Neuronal stem cell (in vitro differentiated cells): ENCODE measurements at regions not wholly inside any gene's neighbourhood (a gene's known extent, or its start where the extent isn't known, plus 50 kb on each side); places are given as distances from the start of the nearest gene placed in this dataset.

Source experiments
- DNase-seq: peaks from one replicate; pipeline ENCODE4 v3.0.0-alpha.2; 2013; ENCODE audit warnings: low spot score
- H2AFZ ChIP-seq: one replicate; pipeline ENCODE4 v1.6.1; 2013; ENCODE audit warnings: mild to moderate bottlenecking, low read length, inconsistent platforms
- H2AK5ac ChIP-seq: 2 replicates; pipeline ENCODE4 v1.6.1; 2013; ENCODE audit warnings: low read depth, mild to moderate bottlenecking, inconsistent platforms, low read length, moderate library complexity, mixed read lengths
- H2BK120ac ChIP-seq: 2 replicates; pipeline ENCODE4 v1.6.1; 2013; ENCODE audit warnings: low read depth, mild to moderate bottlenecking, inconsistent platforms, low read length, moderate library complexity, mixed read lengths
- H2BK12ac ChIP-seq: one replicate; pipeline ENCODE4 v1.6.1; 2013; ENCODE audit warnings: low read length, inconsistent platforms
- H2BK15ac ChIP-seq: 2 replicates; pipeline ENCODE4 v1.6.1; 2013; ENCODE audit warnings: mild to moderate bottlenecking, low read length, inconsistent platforms, mixed read lengths
- H2BK5ac ChIP-seq: one replicate; pipeline ENCODE4 v1.6.1; 2013; ENCODE audit warnings: inconsistent platforms, mild to moderate bottlenecking, low read length, moderate library complexity
- H3K14ac ChIP-seq: one replicate; pipeline ENCODE4 v1.6.1; 2013; ENCODE audit warnings: low read length, inconsistent platforms
- H3K18ac ChIP-seq: 2 replicates; pipeline ENCODE4 v1.6.1; 2013; ENCODE audit warnings: low read length, inconsistent platforms
- H3K23ac ChIP-seq: 2 replicates; pipeline ENCODE4 v1.6.1; 2013; ENCODE audit warnings: low read depth, mild to moderate bottlenecking, mixed read lengths, low read length, inconsistent platforms; ENCODE audit not compliant: poor library complexity
- H3K27ac ChIP-seq: replicated peaks from 3 replicates; pipeline ENCODE4 v1.5.1; 2013; ENCODE audit warnings: low read length, inconsistent platforms
- H3K27me3 ChIP-seq, 3 experiments: 2 replicates each; pipeline ENCODE4 v1.6.1; 2013; ENCODE audit warnings: low read length in 3 of 3, mild to moderate bottlenecking in 2 of 3, inconsistent platforms in 1 of 3, low read depth in 1 of 3, mixed read lengths in 1 of 3, moderate library complexity in 1 of 3; ENCODE audit not compliant: control insufficient read depth in 3 of 3, insufficient read depth in 3 of 3
- H3K36me3 ChIP-seq, 2 donors: replicated peaks in 1 of 2; 2 replicates each; pipeline ENCODE4 v1.6.1; 2013; ENCODE audit warnings: low read length in 2 of 2; ENCODE audit not compliant: control insufficient read depth in 2 of 2, insufficient read depth in 2 of 2
- H3K4ac ChIP-seq: 2 replicates; pipeline ENCODE4 v1.6.1; 2013; ENCODE audit warnings: inconsistent platforms, mild to moderate bottlenecking, low read length, moderate library complexity
- H3K4me1 ChIP-seq, 2 donors: 1 replicate in 1 of 2; 2 replicates in 1 of 2; pipeline ENCODE4 v1.6.1; 2013; ENCODE audit warnings: low read length in 2 of 2, low read depth in 1 of 2; ENCODE audit not compliant: control insufficient read depth in 2 of 2, insufficient read depth in 1 of 2
- H3K4me2 ChIP-seq: one replicate; pipeline ENCODE4 v1.6.1; 2013; ENCODE audit warnings: mild to moderate bottlenecking, low read length, inconsistent platforms; ENCODE audit not compliant: insufficient read depth, poor library complexity, severe bottlenecking
- H3K4me3 ChIP-seq, 2 donors: 2 replicates each; pipeline ENCODE4 v1.5.1; 2013; ENCODE audit warnings: low read length in 2 of 2, mild to moderate bottlenecking in 2 of 2, inconsistent platforms in 1 of 2, moderate library complexity in 1 of 2
- H3K79me1 ChIP-seq: one replicate; pipeline ENCODE4 v1.6.1; 2013; ENCODE audit warnings: low read depth, mild to moderate bottlenecking, inconsistent platforms, low read length, moderate library complexity
- H3K9ac ChIP-seq: one replicate; pipeline ENCODE4 v1.6.1; 2013; ENCODE audit warnings: mild to moderate bottlenecking, low read depth, low read length, inconsistent platforms; ENCODE audit not compliant: poor library complexity
- H3K9me3 ChIP-seq, 2 donors: replicated peaks in 1 of 2; 2 replicates each; pipeline versions ENCODE3 to v1.6.1; 2013; ENCODE audit warnings: low read length in 2 of 2, mild to moderate bottlenecking in 2 of 2, inconsistent platforms in 1 of 2, low read depth in 1 of 2, mixed read lengths in 1 of 2, moderate library complexity in 1 of 2; ENCODE audit not compliant: control insufficient read depth in 2 of 2, insufficient read depth in 1 of 2
- H4K8ac ChIP-seq: one replicate; pipeline ENCODE4 v1.6.1; 2013; ENCODE audit warnings: low read depth, mild to moderate bottlenecking, inconsistent platforms, low read length, moderate library complexity
- H4K91ac ChIP-seq: one replicate; pipeline ENCODE4 v1.6.1; 2013; ENCODE audit warnings: low read length, low read depth, mild to moderate bottlenecking, inconsistent platforms; ENCODE audit not compliant: poor library complexity
- WGBS, 2 donors: extraction: QIAGEN DNeasy Blood & Tissue Kit; methylation state at CpG; one replicate each; pipeline ENCODE4 v1.1.7; 2013; ENCODE audit warnings: missing lambda C conversion rate in 2 of 2, mixed read lengths in 1 of 2; ENCODE audit not compliant: insufficient read length in 2 of 2, insufficient replicate concordance in 1 of 2; ENCODE audit errors: extremely low coverage in 2 of 2; 5-methylcytosine and 5-hydroxymethylcytosine counted together

DNA sequence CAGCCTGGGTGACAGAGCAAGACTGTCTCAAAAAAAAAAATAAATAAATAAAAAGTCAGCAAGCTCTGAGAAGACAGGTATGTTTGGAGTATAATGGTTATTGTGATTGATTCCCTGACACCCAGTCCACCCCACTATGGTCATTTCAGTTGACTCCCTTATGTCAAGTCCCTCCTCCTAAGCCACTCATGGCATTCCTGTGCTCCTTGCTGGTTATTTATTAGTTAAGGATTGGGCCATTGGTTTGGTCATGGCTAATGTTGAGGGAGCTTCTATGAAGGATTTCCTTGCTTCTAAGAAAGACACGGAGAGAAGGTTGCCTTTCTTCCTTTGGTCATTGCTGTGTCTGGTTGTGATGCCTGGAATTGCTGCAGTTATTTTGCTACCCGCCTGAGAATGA, 140.1 kb downstream of the UCHL1 start:
- H3K4ac ChIP-seq = no peak overlapping the region
- H4K91ac ChIP-seq = no peak overlapping the region
- no peak overlapping the region for H3K23ac ChIP-seq
- WGBS, 2 donors = no CpG with 5 or more reads among the region's 2 CpGs
- no peaks in the 10 kb centered on the region for H3K9me3 ChIP-seq
- H2BK15ac ChIP-seq = no peak overlapping the region
- H3K18ac ChIP-seq = no peak overlapping the region
- no peak overlapping the region for H2BK5ac ChIP-seq
- no peaks in the 10 kb centered on the region for H3K27me3 ChIP-seq
- H3K27ac ChIP-seq = no peak overlapping the region
- H2AFZ ChIP-seq = no peak overlapping the region
- peaks cover 6% of the 10 kb centered on the region in 2 donors for H3K4me1 ChIP-seq
- no peak for DNase-seq
- no peaks in the 10 kb centered on the region for H3K79me1 ChIP-seq
- no peak overlapping the region for H3K4me3 ChIP-seq
- no peak overlapping the region for H3K14ac ChIP-seq
- H3K4me2 ChIP-seq = no peak overlapping the region
- H4K8ac ChIP-seq = no peak overlapping the region
- no peak overlapping the region for H3K9ac ChIP-seq
- no peaks in the 10 kb centered on the region for H3K36me3 ChIP-seq
- no peak overlapping the region for H2BK12ac ChIP-seq
- H2AK5ac ChIP-seq = no peak overlapping the region
- no peak overlapping the region for H2BK120ac ChIP-seq

DNA sequence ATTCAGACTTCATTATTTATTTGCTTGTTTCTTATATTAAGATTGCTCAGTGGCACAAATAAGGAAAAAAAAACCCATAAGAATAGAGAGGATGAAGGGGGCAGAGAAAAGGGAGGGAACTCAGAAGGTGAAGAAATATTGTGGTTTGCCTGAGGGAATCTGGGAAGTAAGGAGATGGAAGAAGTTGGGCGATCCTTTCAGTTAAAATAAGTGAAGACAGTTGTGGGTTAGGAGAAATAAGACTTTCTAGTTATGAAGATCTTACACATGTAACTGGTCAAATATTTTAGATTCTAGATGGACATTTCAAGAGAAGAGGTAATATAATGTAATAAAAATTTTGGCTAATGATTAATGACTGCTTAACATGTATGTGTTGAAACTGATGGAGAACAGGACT, 138.7 kb upstream of the LIMCH1 start:
- no peaks in the 10 kb centered on the region for H3K9me3 ChIP-seq
- no peaks in the 10 kb centered on the region for H3K79me1 ChIP-seq
- no peaks in the 10 kb centered on the region for H3K27me3 ChIP-seq
- H3K14ac ChIP-seq = no peak overlapping the region
- peak overlapping the region; percentile 26 for H2AFZ ChIP-seq
- H4K91ac ChIP-seq = no peak overlapping the region
- no peak overlapping the region for H3K4ac ChIP-seq
- H3K23ac ChIP-seq = no peak overlapping the region
- H3K36me3 ChIP-seq = no peaks in the 10 kb centered on the region
- no peak overlapping the region for H2BK12ac ChIP-seq
- H2BK15ac ChIP-seq = no peak overlapping the region
- H3K4me3 ChIP-seq = no peak overlapping the region
- H2BK120ac ChIP-seq = no peak overlapping the region
- no peak for DNase-seq
- no peak overlapping the region for H2AK5ac ChIP-seq
- no peak overlapping the region for H2BK5ac ChIP-seq
- no peak overlapping the region for H4K8ac ChIP-seq
- no peak overlapping the region for H3K18ac ChIP-seq
- WGBS, 2 donors = no CpG with 5 or more reads among the region's 1 CpG
- no peak overlapping the region for H3K27ac ChIP-seq
- H3K4me1 ChIP-seq = peaks cover 6% of the 10 kb centered on the region in 2 donors
- no peak overlapping the region for H3K9ac ChIP-seq
- H3K4me2 ChIP-seq = no peak overlapping the region

DNA sequence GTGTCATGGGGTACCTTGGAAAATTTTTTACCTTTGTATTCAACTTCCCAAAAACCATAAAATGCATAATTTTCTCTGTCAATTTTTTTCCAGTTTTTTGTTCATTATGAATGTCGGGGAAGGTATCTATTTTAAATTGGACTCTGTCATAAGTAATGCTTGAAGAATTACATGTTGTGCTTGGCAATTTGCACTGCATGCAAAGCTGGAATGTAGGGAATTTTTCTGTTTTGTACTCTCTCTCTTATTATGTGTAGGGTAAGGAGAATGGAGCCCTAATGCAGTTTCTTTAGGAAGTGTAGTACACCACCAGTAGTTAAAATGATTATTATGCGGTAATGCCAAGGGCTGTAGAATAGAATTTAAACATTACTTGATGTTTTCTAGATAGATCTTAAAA, 137.7 kb upstream of the LIMCH1 start:
- H4K8ac ChIP-seq = no peak overlapping the region
- WGBS, 2 donors = no CpG with 5 or more reads among the region's 2 CpGs
- no peak overlapping the region for H2BK12ac ChIP-seq
- H3K9me3 ChIP-seq = no peaks in the 10 kb centered on the region
- H2AK5ac ChIP-seq = no peak overlapping the region
- no peak overlapping the region for H3K23ac ChIP-seq
- peaks cover 6% of the 10 kb centered on the region in 2 donors for H3K4me1 ChIP-seq
- H3K9ac ChIP-seq = no peak overlapping the region
- no peaks in the 10 kb centered on the region for H3K79me1 ChIP-seq
- no peak overlapping the region for H3K4me2 ChIP-seq
- no peak overlapping the region for H3K14ac ChIP-seq
- no peak overlapping the region for H4K91ac ChIP-seq
- no peaks in the 10 kb centered on the region for H3K36me3 ChIP-seq
- no peak overlapping the region for H2AFZ ChIP-seq
- no peak overlapping the region for H3K18ac ChIP-seq
- H2BK120ac ChIP-seq = no peak overlapping the region
- no peak overlapping the region for H3K27ac ChIP-seq
- DNase-seq = no peak
- no peaks in the 10 kb centered on the region for H3K27me3 ChIP-seq
- no peak overlapping the region for H3K4me3 ChIP-seq
- H2BK15ac ChIP-seq = no peak overlapping the region
- no peak overlapping the region for H3K4ac ChIP-seq
- H2BK5ac ChIP-seq = no peak overlapping the region

DNA sequence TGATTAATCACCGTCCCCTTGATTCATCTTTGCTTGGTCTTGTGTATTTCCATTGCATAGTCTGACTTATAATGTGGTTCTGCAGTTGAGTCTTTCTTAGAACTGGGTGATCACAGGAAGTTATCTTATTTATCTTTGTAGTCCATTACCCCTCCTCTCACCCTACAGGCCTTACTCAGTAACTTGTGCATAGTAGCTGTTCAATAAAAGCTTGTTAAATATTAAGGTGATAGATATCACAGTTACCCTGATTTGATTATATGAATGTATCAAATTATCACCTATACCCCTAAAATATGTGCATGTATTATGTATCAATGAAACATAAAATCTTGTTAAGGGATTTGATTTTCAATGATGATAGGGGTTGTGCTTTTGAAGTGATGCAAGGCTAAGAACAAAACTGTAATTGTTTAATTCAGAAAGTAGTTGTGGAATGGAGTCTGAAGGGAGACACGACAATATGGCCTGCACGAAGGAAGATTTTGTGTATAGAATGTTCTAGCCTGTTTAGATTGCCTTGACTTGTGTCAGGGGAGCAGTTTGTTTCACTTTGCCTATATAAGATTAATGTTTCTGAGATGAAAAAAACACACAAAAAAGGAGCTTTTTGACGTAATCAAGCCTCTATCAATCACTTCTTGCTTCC, 132.4 kb upstream of the LIMCH1 start:
- no peak overlapping the region for H2AFZ ChIP-seq
- no peak overlapping the region for H2BK12ac ChIP-seq
- no peaks in the 10 kb centered on the region for H3K27me3 ChIP-seq
- H2AK5ac ChIP-seq = no peak overlapping the region
- WGBS, 2 donors = no CpG with 5 or more reads among the region's 4 CpGs
- H3K9ac ChIP-seq = no peak overlapping the region
- no peaks in the 10 kb centered on the region for H3K9me3 ChIP-seq
- H3K14ac ChIP-seq = no peak overlapping the region
- H2BK15ac ChIP-seq = no peak overlapping the region
- no peak overlapping the region for H3K4ac ChIP-seq
- no peak overlapping the region for H2BK120ac ChIP-seq
- H4K91ac ChIP-seq = no peak overlapping the region
- H3K4me2 ChIP-seq = no peak overlapping the region
- no peak overlapping the region for H3K18ac ChIP-seq
- no peak for DNase-seq
- H3K4me3 ChIP-seq = no peak overlapping the region
- no peaks in the 10 kb centered on the region for H3K79me1 ChIP-seq
- no peak overlapping the region for H3K23ac ChIP-seq
- H3K27ac ChIP-seq = no peak overlapping the region
- no peaks in the 10 kb centered on the region for H3K36me3 ChIP-seq
- H3K4me1 ChIP-seq = peaks cover 0 to 4% of the 10 kb centered on the region in 2 donors
- H2BK5ac ChIP-seq = no peak overlapping the region
- H4K8ac ChIP-seq = no peak overlapping the region
